Left lung (tissue), 4 donors: ENCODE measurements at regions not wholly inside any gene's neighbourhood (a gene's known extent, or its start where the extent isn't known, plus 50 kb on each side); places are given as distances from the start of the nearest gene placed in this dataset.

Experiments
- ATAC-seq: fragments of 200-7000 bp; cut with Tn5 transposase; one replicate; pipeline ENCODE4 v1.9.1; 2020; ENCODE audit warnings: moderate library complexity
- DNase-seq, 4 donors: peaks; one replicate each; pipeline ENCODE4 v3.0.0-alpha.2; 2013 to 2020
- H3K27ac ChIP-seq, 2 donors: fragments of 200-600 bp; sonication (generic) in 1 of 2; one replicate each; pipeline versions ENCODE4 v1.5.0 to v1.8.0; 2020 to 2021
- H3K27me3 ChIP-seq, 2 donors: fragments of 200-600 bp; sonication (generic) in 1 of 2; one replicate each; pipeline versions ENCODE4 v1.5.0 to v1.8.0; 2020 to 2021
- H3K36me3 ChIP-seq, 2 donors: fragments of 200-600 bp; sonication (generic) in 1 of 2; one replicate each; pipeline versions ENCODE4 v1.5.0 to v1.8.0; 2020 to 2021
- H3K4me1 ChIP-seq, 2 donors: fragments of 200-600 bp; one replicate each; pipeline ENCODE4 v1.8.0; 2021
- H3K4me3 ChIP-seq, 2 donors: fragments of 200-600 bp; sonication (generic) in 1 of 2; one replicate each; pipeline versions ENCODE4 v1.5.0 to v1.8.0; 2020 to 2021; ENCODE audit warnings: mild to moderate bottlenecking in 1 of 2
- H3K9me3 ChIP-seq, 2 donors: fragments of 200-600 bp; sonication (generic) in 1 of 2; one replicate each; pipeline versions ENCODE4 v1.5.0 to v1.8.0; 2020 to 2021
- intact Hi-C, 2 donors: fragments of 100-400 bp; cut with DNase I; formaldehyde crosslinking; loops; one replicate each; pipeline versions ENCODE4 v1.11.2 to v1.14.2; 2022
- TF ChIP-seq, protein P1 (sequence below), 2 donors: fragments of 200-600 bp; sonication (generic) in 1 of 2; IDR thresholded peaks; one replicate each; pipeline versions ENCODE4 v1.5.0 to v1.8.0; 2021; ENCODE audit warnings: antibody characterized with exemption in 2 of 2
- donor health status: DM: no; HTN: yes; CAD: no.
- donor health status: DM: no; HTN: no; CAD: no.

DNA sequence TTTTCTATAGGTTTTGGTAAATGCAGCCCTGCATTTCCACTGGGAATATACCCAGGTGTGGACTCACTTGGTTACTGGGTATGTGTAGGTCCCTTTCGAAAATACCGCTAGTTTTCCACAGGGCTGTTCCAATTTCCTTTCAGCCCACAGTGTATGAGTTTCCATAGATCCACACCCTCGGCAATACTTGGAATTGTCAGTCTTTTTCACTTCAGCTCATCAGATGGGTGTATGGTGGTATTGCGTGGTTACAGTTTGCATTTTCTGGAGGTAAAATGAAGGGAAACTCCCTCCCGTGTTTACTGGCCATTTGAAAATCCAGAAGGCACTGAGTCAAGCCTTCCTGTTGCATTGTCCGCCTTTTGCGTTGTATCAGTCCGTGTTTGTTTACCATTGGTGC, 453.6 kb downstream of the CDH26 start:
- intact Hi-C loops: no loop called here
- TF ChIP-seq, protein P1, sequence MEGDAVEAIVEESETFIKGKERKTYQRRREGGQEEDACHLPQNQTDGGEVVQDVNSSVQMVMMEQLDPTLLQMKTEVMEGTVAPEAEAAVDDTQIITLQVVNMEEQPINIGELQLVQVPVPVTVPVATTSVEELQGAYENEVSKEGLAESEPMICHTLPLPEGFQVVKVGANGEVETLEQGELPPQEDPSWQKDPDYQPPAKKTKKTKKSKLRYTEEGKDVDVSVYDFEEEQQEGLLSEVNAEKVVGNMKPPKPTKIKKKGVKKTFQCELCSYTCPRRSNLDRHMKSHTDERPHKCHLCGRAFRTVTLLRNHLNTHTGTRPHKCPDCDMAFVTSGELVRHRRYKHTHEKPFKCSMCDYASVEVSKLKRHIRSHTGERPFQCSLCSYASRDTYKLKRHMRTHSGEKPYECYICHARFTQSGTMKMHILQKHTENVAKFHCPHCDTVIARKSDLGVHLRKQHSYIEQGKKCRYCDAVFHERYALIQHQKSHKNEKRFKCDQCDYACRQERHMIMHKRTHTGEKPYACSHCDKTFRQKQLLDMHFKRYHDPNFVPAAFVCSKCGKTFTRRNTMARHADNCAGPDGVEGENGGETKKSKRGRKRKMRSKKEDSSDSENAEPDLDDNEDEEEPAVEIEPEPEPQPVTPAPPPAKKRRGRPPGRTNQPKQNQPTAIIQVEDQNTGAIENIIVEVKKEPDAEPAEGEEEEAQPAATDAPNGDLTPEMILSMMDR (IDR thresholded peaks at IDR 0.05): no peak
- Histone ChIP-seq H3K27ac (no peak overlapping the region), H3K27me3 (no peaks in the 10 kb centered on the region), H3K4me3 (no peak overlapping the region), H3K9me3 (no peaks in the 10 kb centered on the region), H3K36me3 (no peaks in the 10 kb centered on the region), H3K4me1 (no peaks in the 10 kb centered on the region)
- no peak for DNase-seq
- ATAC-seq: no peak

GRCh38 chr20:60420676-60421229, 462.5 kb downstream of the CDH26 start:
- Histone ChIP-seq H3K27me3 (no peaks in the 10 kb centered on the region), H3K4me1 (no peaks in the 10 kb centered on the region), H3K36me3 (no peaks in the 10 kb centered on the region), H3K4me3 (no peak overlapping the region), H3K27ac (no peak overlapping the region), H3K9me3 (no peaks in the 10 kb centered on the region)
- intact Hi-C loops: no loop called here
- DNase-seq (no peak), ATAC-seq (no peak)
- TF ChIP-seq, protein P1 (IDR thresholded peaks at IDR 0.05): no peak

DNA sequence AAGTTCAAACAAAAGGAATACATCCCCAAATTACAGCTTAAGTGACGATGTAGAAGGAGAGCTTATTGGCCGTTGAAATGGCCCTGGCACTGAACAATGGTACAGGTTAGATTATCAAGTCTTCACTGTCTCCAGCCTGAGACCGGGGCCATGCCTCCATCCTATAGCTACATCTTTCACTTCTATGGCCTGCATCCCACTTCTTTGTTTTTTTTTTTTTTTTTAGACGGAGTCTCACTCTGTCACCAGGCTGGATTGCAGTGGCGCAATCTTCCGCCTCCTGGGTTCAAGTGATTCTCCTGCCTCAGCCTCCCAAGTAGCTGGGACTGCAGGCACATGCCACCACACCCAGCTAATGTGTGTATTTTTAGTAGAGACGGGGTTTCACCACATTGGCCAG, 464.6 kb downstream of the CDH26 start:
- ATAC-seq: no peak
- Histone ChIP-seq H3K27ac (no peak overlapping the region), H3K4me1 (no peaks in the 10 kb centered on the region), H3K27me3 (no peaks in the 10 kb centered on the region), H3K4me3 (no peak overlapping the region), H3K36me3 (no peaks in the 10 kb centered on the region), H3K9me3 (no peaks in the 10 kb centered on the region)
- no peak for DNase-seq
- TF ChIP-seq, protein P1 (IDR thresholded peaks at IDR 0.05): no peak
- intact Hi-C loops: no loop called here

- intact Hi-C loops: no loop called here
- Histone ChIP-seq H3K36me3 (no peaks in the 10 kb centered on the region), H3K27ac (no peak overlapping the region), H3K4me3 (no peak overlapping the region), H3K4me1 (no peaks in the 10 kb centered on the region), H3K27me3 (no peaks in the 10 kb centered on the region), H3K9me3 (no peaks in the 10 kb centered on the region)
- TF ChIP-seq, protein P1 (IDR thresholded peaks at IDR 0.05): no peak
- DNase-seq: no peak
- ATAC-seq: no peak
These were observed 466.2 kb downstream of the CDH26 start for GRCh38 chr20:60424267-60424902.

GRCh38 chr20:60427516-60427915, 469.3 kb downstream of the CDH26 start:
- DNase-seq (no peak), ATAC-seq (no peak)
- no peak overlapping the region for H3K4me3 ChIP-seq
- TF ChIP-seq, protein P1 (IDR thresholded peaks at IDR 0.05): no peak
- intact Hi-C loops: no loop called here
- H3K36me3 ChIP-seq: no peaks in the 10 kb centered on the region
- no peaks in the 10 kb centered on the region for H3K27me3 ChIP-seq
- H3K27ac ChIP-seq: no peak overlapping the region
- no peaks in the 10 kb centered on the region for H3K9me3 ChIP-seq
- H3K4me1 ChIP-seq: no peaks in the 10 kb centered on the region
